ENCODE measurements at regions not wholly inside any gene's neighbourhood (a gene's known extent, or its start where the extent isn't known, plus 50 kb on each side); places are given as distances from the start of the nearest gene placed in this dataset.

GRCh38 chr12:90112666-90113065 lies 404.0 kb upstream of the ATP2B1 start:
- DNase-seq: no peak

GRCh38 chr12:90111791-90112580 lies 403.3 kb upstream of the ATP2B1 start:
- DNase-seq: no peak

- no peak for DNase-seq
Measured at GRCh38 chr12:90106568-90106967, 397.9 kb upstream of the ATP2B1 start.

- DNase-seq: no peak
Measured at GRCh38 chr12:90102957-90103652, 394.5 kb upstream of the ATP2B1 start.

GRCh38 chr12:90100579-90100978 lies 391.9 kb upstream of the ATP2B1 start:
- no peak for DNase-seq

- no peak for DNase-seq
Measured at GRCh38 chr12:90099288-90099687, 390.6 kb upstream of the ATP2B1 start.

- DNase-seq: no peak
Measured at GRCh38 chr12:90098132-90098779, 389.6 kb upstream of the ATP2B1 start.

- DNase-seq: no peak
Measured at GRCh38 chr12:90091809-90092208, 383.2 kb upstream of the ATP2B1 start.

GRCh38 chr12:90090929-90091651 lies 382.5 kb upstream of the ATP2B1 start:
- DNase-seq: no peak

- DNase-seq: no peak
Measured at GRCh38 chr12:90086281-90086680, 377.6 kb upstream of the ATP2B1 start.

- DNase-seq: no peak
Measured at GRCh38 chr12:90085494-90086274, 377.0 kb upstream of the ATP2B1 start.

GRCh38 chr12:90084018-90084417 lies 375.4 kb upstream of the ATP2B1 start:
- no peak for DNase-seq

GRCh38 chr12:90080616-90081015 lies 372.0 kb upstream of the ATP2B1 start:
- DNase-seq: no peak

- no peak for DNase-seq
Measured at GRCh38 chr12:90079529-90080210, 371.0 kb upstream of the ATP2B1 start.

- DNase-seq: no peak
Measured at GRCh38 chr12:90078344-90078743, 369.7 kb upstream of the ATP2B1 start.

GRCh38 chr12:90077756-90078155 lies 369.1 kb upstream of the ATP2B1 start:
- no peak for DNase-seq

- no peak for DNase-seq
Measured at GRCh38 chr12:90076851-90077319, 368.2 kb upstream of the ATP2B1 start.

- DNase-seq: no peak
Measured at GRCh38 chr12:90075685-90076084, 367.0 kb upstream of the ATP2B1 start.

GRCh38 chr12:90074086-90074485 lies 365.4 kb upstream of the ATP2B1 start:
- no peak for DNase-seq

- DNase-seq: no peak
Measured at GRCh38 chr12:90071996-90072395, 363.4 kb upstream of the ATP2B1 start.

- no peak for DNase-seq
Measured at GRCh38 chr12:90069711-90070110, 361.1 kb upstream of the ATP2B1 start.

- DNase-seq: no peak
Measured at GRCh38 chr12:90067791-90068190, 359.2 kb upstream of the ATP2B1 start.
